Panc1 (cell line): ENCODE measurements at regions not wholly inside any gene's neighbourhood (a gene's known extent, or its start where the extent isn't known, plus 50 kb on each side); places are given as distances from the start of the nearest gene placed in this dataset.

Experiments used
- ATAC-seq: fragments of 200-7000 bp; cut with Tn5 transposase; 2 replicates; pipeline ENCODE4 v1.9.1; 2020; ENCODE audit warnings: mild to moderate bottlenecking, moderate library complexity
- BruUV-seq: library from RNA; stranded (reverse); fragments of 400-500 nt; replicated peaks from 2 replicates; lab custom pipeline; 2021; lab: Mats Ljungman, UMichigan
- CTCF ChIA-PET: fragments of 300-600 bp; sonication (Branson Sonifier 250); formaldehyde crosslinking; loops from one replicate; lab custom pipeline; 2022; ENCODE audit warnings: antibody characterized with exemption; lab: Charles Lee
- POLR2A ChIA-PET: fragments of 300-600 bp; sonication (Branson Sonifier 250); formaldehyde crosslinking; loops from one replicate; lab custom pipeline; 2022; ENCODE audit warnings: antibody characterized with exemption; lab: Charles Lee
- DNase-seq: peaks from one replicate; pipeline ENCODE4 v3.0.0-alpha.2; 2010; ENCODE audit warnings: low read depth, low spot score
- H3K27ac ChIP-seq: 2 replicates; pipeline ENCODE4 v1.5.1; 2011; ENCODE audit warnings: mild to moderate bottlenecking, low read length, inconsistent platforms
- H3K27me3 ChIP-seq: fragments of 200-500 bp; sonication (Bioruptor generic); 2 replicates; pipeline ENCODE4 v1.6.0; 2014; ENCODE audit warnings: low read length, inconsistent platforms; ENCODE audit not compliant: control insufficient read depth, insufficient read depth
- H3K36me3 ChIP-seq: fragments of 200-500 bp; sonication (Bioruptor generic); 2 replicates; pipeline ENCODE4 v1.5.1; 2014; ENCODE audit warnings: inconsistent platforms, mild to moderate bottlenecking, low read length, moderate library complexity; ENCODE audit not compliant: control insufficient read depth, insufficient read depth
- H3K4me1 ChIP-seq: 2 replicates; pipeline ENCODE4 v1.5.1; 2011; ENCODE audit warnings: inconsistent platforms, mild to moderate bottlenecking, low read length, moderate library complexity; ENCODE audit not compliant: control insufficient read depth, insufficient read depth
- H3K4me3 ChIP-seq, 2 experiments: 2 replicates each; pipeline ENCODE4 v1.5.1; 2011 to 2012; ENCODE audit warnings: low read depth in 2 of 2, low read length in 2 of 2, mild to moderate bottlenecking in 2 of 2, inconsistent platforms in 1 of 2, moderate library complexity in 1 of 2
- H3K9me3 ChIP-seq: fragments of 200-500 bp; sonication (Bioruptor generic); 2 replicates; pipeline ENCODE4 v1.5.1; 2014; ENCODE audit warnings: low read depth, mild to moderate bottlenecking, inconsistent platforms, low read length, moderate library complexity; ENCODE audit not compliant: control insufficient read depth, insufficient read depth
- CTCF ChIP-seq: fragments of 450-650 bp; IDR thresholded peaks from 2 replicates; pipeline ENCODE4 v1.5.1; 2017; ENCODE audit warnings: mild to moderate bottlenecking
- REST ChIP-seq, 2 experiments: IDR thresholded peaks; 2 replicates each; pipeline ENCODE4 v1.6.1; 2011 to 2012; ENCODE audit warnings: low read depth in 2 of 2, control low read depth in 1 of 2, low read length in 1 of 2, mild to moderate bottlenecking in 1 of 2, moderate library complexity in 1 of 2; ENCODE audit not compliant: insufficient read depth in 1 of 2
- TCF7L2 ChIP-seq: IDR thresholded peaks from 2 replicates; pipeline ENCODE4 v1.6.1; 2011; ENCODE audit warnings: mild to moderate bottlenecking, low read depth, low read length, inconsistent platforms
- in situ Hi-C: cut with HindIII; loops from 2 replicates; pipeline ENCODE4 v1.10.0; 2016; ENCODE audit warnings: low sequenced_read_pairs, low pct_unique_long_range_greater_than_20kb
- intact Hi-C: fragments of 100-400 bp; cut with micrococcal nuclease; formaldehyde crosslinking; loops from one replicate; pipeline ENCODE4 v1.10.0; 2022; ENCODE audit not compliant: unreplicated experiment

- Histone ChIP-seq H3K27ac (no peak overlapping the region), H3K4me1 (no peaks in the 10 kb centered on the region), H3K4me3 (no peak overlapping the region), H3K9me3 (no peaks in the 10 kb centered on the region), H3K36me3 (no peaks in the 10 kb centered on the region), H3K27me3 (peaks cover 6% of the 10 kb centered on the region)
- DNase-seq (no peak), ATAC-seq (no peak)
- ChIA-PET POLR2A (no interaction called here), CTCF (no interaction called here)
- no peak for TF ChIP-seq REST (IDR thresholded peaks at IDR 0.05; ENCODE audit: insufficient read depth in 1 of 2, low read depth in 2 of 2, low read length in 1 of 2)
- no peak for TF ChIP-seq TCF7L2
- intact Hi-C loops (no loop called here), in situ Hi-C loops (no loop called here)
- no TSS peak for BruUV-seq
Measured at GRCh38 chr12:107875786-107876185, 101.3 kb downstream of the ASCL4 start.

GRCh38 chr12:107884769-107885694, 110.5 kb downstream of the ASCL4 start:
- POLR2A ChIA-PET = no interaction called here

More at GRCh38 chr12:107884769-107885694, 110.5 kb downstream of the ASCL4 start:
- ATAC-seq (peak; percentile 90), DNase-seq (no peak)
- H3K9me3 ChIP-seq = no peaks in the 10 kb centered on the region
- BruUV-seq = no TSS peak
- TF ChIP-seq CTCF = peak; percentile 85
- TF ChIP-seq REST (IDR thresholded peaks at IDR 0.05; ENCODE audit: insufficient read depth in 1 of 2, low read depth in 2 of 2, low read length in 1 of 2) = no peak
- H3K36me3 ChIP-seq = no peaks in the 10 kb centered on the region
- CTCF ChIA-PET = interaction anchor here (0.6 to 1.6 kb wide), 4 partner anchors 84 to 1751 kb away, joined by 3 to 19 read pairs (median 3); no protein-coding TSS in a partner anchor
- H3K27ac ChIP-seq = no peak overlapping the region
- H3K4me3 ChIP-seq = no peak overlapping the region
- in situ Hi-C loops (no loop called here), intact Hi-C loops (loop anchor here (2.0 to 5.0 kb wide), 3 partner anchors 123 to 208 kb away; partner anchors contain the start of gene PRDM4)
- H3K4me1 ChIP-seq = no peaks in the 10 kb centered on the region
- H3K27me3 ChIP-seq = peaks cover 4% of the 10 kb centered on the region
